ENCODE measurements at regions not wholly inside any gene's neighbourhood (a gene's known extent, or its start where the extent isn't known, plus 50 kb on each side); places are given as distances from the start of the nearest gene placed in this dataset.

DNA sequence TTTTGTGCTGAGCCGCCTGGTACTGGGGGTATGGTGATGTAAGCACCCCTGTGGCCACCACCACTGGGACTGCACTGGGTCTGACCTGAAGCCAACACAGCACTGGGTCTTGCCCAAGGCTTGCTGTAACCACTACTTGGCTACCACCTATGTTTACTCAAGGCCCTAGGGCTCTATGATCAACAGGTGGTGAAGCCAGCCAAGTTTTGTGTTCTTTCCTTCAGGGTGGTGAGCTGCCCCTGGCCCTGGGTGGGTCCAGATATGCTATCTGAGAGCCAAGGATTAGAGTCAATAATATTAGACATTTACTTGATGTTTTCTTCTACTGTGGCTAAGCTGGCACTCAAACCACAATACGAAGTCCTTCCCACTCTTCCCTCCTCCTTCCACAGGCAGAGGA, 55.1 kb upstream of the PAGE4 start:
- no peak for DNase-seq

GRCh38 chrX:49767236-49767635, 61.9 kb upstream of the PAGE4 start:
- DNase-seq = no peak

DNA sequence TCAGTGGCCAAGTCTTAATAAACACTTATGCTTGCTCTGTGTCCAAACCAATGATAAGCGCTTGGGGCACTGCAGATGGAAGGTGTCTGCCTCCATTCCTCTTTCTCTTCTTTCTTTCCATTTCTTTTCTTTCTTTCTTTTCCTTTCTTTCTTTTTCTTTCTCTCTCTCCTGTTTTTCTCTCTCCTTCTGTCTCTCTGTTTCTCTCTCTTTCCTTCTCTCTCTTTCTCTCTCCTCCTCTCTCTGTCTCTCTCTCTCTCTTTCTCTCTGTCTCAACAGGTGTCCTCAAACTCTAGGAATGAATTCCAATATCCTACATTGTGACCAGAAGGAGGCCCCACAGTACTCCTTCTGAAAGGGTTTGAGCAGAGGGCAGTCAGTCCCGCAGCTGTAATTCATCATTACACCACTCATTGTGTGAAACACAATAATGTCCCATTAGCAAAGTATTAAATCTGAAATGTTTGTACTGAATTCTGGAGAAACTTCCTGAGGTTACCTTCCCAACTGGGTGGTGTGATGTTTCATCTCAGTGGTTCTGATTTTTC, 66.5 kb upstream of the PAGE1 start:
- DNase-seq = no peak

GRCh38 chrX:49761481-49761880, 65.7 kb upstream of the PAGE1 start:
- DNase-seq = peak; percentile 37

DNA sequence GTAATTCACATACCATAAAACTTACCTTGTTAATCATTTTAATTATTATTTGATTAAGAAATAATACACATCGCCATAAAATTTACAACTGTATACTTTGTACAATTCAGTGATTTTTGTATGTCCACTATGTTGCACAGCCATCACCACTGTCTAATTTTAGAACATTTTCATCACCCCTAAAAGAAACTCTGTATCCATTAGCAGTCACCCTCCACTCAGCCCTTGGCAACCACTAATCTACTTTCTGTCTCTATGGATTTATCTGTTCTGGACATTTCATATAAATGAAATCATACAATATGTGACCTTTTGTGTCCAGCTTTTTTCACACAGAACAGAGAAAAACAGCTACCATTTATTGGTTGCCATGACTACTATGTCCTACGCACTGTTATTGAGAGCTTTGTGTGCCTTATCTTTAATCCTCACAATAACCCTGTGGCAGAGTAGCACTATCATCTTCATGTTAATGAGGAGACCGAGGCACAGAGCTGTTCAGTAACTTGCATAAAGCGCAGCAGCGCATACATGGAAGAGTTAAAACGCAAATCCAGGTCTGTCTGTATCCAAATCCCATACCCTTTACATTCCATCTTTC, 64.6 kb upstream of the PAGE1 start:
- DNase-seq = no peak

DNA sequence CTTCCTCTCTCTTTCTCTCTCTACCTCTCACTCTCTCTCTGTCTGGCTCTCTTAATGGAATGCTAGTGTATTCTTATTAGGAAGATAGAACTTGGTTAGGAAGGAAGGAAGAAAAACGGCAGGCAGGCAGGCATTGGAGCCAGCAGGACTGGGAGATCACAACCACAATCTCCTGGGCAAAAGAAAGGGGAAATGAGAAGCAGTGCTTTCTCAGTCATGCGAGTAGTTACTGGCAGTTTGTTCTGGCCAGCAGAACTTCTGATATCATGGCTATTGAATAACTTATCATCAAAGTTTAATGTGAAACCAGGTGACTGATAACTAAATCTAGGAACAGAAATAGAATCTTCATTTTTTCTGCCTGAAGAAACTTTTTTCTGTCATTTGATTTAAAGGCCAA, 60.9 kb upstream of the PAGE1 start:
- DNase-seq = no peak

DNA sequence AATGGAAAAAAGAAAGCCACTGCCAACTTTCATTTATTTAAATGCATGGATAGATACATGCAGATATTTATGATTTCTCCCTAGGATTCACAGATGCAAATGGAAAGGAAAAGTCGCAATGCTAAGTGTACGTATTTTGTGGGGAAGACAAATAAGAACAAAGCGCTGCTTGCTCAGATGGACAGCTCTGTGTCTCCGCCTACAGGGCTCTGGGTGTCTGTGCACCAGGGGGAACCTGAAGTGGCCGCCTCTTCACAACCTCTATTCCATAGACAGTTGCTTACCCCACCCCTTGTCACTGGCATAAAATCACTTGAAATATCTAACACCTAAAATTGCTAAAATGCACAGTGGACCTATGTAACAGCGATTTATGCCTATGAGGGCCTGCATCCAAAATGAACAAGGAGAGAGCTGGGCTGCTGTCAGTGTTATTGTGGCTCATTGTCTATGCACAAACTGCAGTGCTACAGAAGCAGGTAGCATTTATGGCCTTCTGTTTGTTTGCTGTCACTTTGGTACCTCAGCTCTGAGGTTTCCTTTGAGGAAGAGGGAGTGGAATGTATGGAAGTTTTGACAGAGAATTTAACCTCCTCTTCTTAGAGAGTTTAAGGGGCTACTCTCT, 58.6 kb upstream of the PAGE1 start:
- DNase-seq = peak; percentile 56

DNA sequence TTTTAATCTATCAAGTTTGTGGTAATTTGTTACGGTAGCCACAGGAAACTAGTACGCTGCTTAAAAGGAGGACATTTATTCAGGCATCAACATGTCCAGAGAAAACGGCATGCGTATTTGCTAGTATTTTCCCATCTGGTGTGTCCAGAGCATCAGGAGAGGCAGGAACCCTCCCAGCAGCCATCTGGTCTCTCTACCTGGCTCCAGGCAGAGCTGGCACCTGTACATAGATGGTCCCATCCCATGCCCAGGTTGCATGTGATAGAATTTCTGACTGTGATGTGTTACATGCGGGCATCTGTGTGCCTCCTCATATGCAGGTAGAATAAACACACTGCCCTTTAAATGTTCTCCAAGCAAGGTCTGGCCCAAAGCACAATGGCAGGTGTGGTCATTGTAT, 57.9 kb upstream of the PAGE1 start:
- no peak for DNase-seq

DNA sequence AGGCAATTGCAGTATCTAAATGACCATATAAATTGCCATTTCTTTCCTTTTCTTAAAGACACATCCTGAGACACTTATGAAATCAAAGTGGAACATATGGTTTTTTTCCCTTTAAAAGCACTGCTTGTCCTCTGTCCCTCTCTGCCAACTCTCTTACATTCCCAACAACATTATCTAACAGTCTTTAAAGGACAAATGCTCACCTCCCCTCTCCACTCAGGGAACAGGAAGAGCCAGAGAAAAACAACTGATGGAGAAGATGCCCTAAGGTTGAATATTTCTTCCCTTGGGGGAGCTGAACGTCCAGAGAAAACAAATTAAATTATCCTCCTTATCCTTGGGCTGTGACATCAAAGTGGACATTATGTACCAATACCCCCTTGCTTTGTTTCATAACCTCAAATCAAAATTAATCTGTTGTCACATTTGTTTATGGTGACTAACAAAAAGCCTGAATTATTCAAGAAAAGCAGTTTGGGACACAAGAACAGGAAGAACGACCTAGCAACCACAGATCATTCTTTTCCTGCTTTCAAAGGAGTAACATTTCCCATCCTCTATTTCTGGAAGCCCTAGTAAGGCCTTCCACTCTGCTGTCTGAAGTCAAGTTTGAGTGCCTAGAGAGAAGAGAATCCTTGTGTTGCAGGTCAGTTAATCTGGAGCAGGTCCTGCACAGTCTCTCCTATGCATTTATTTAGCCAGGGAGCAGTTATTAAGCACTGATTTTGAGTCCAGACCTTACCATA, 52.6 kb upstream of the PAGE1 start:
- DNase-seq = no peak

DNA sequence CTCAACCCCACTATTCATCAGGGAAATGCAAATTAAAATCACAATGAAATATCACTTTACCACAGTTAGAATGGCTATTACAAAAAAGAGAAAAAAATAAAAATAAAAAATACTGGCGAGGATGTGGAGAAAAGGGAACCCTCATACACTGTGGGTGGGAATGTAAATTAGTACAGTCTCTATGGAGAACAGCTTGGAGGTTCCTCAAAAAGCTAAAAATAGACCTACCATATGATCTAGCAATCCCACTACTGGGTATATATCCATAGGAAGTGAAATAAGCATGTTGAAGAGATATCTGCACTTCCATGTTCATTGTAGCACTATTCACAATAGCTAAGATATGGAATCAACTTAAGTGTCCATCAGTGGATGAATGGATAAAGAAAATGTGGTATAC, 50.5 kb upstream of the PAGE1 start:
- no peak for DNase-seq
